Hepatocyte (in vitro differentiated cells): ENCODE measurements at regions not wholly inside any gene's neighbourhood (a gene's known extent, or its start where the extent isn't known, plus 50 kb on each side); places are given as distances from the start of the nearest gene placed in this dataset.

Source experiments
- CTCF ChIP-seq: fragments of 200-600 bp; sonication (generic); IDR thresholded peaks from 2 replicates; pipeline ENCODE4 v1.5.1; 2016; ENCODE audit warnings: antibody characterized with exemption, mild to moderate bottlenecking; ENCODE audit not compliant: poor library complexity
- EZH2 ChIP-seq: fragments of 200-600 bp; sonication (generic); IDR thresholded peaks from 2 replicates; pipeline ENCODE4 v1.6.1; 2016; ENCODE audit warnings: antibody characterized with exemption, mild to moderate bottlenecking, borderline replicate concordance
- EZH2phosphoT487 ChIP-seq: fragments of 200-600 bp; sonication (generic); IDR thresholded peaks from one replicate; pipeline ENCODE4 v1.6.1; 2018; ENCODE audit warnings: antibody characterized with exemption, mild to moderate bottlenecking, low read depth, moderate library complexity; ENCODE audit not compliant: unreplicated experiment, severe bottlenecking

GRCh38 chr15:66876731-66877476 is 174.9 kb downstream of the SMAD6 start:
- TF ChIP-seq CTCF: no peak
- TF ChIP-seq EZH2phosphoT487: no peak
- TF ChIP-seq EZH2: no peak
